NT2/D1 (cell line): ENCODE measurements at regions not wholly inside any gene's neighbourhood (a gene's known extent, or its start where the extent isn't known, plus 50 kb on each side); places are given as distances from the start of the nearest gene placed in this dataset.

Experiments used
- DNase-seq: peaks from one replicate; pipeline ENCODE4 v3.0.0-alpha.2; 2011; ENCODE audit warnings: low read depth, low spot score
- H3K27me3 ChIP-seq: 2 replicates; pipeline ENCODE4 v1.6.0; 2011; ENCODE audit warnings: mild to moderate bottlenecking; ENCODE audit not compliant: insufficient read length, insufficient read depth
- H3K36me3 ChIP-seq: 2 replicates; pipeline ENCODE4 v1.6.1; 2011; ENCODE audit warnings: mild to moderate bottlenecking, low read length, mixed read lengths; ENCODE audit not compliant: insufficient read depth, insufficient read length
- H3K4me1 ChIP-seq: 2 replicates; pipeline ENCODE4 v1.5.1; 2011; ENCODE audit not compliant: insufficient read depth, insufficient read length
- H3K4me3 ChIP-seq: 2 replicates; pipeline ENCODE4 v1.5.1; 2011; ENCODE audit warnings: low read depth; ENCODE audit not compliant: insufficient read length
- H3K9ac ChIP-seq: 2 replicates; pipeline ENCODE4 v1.6.0; 2011; ENCODE audit warnings: low read depth; ENCODE audit not compliant: insufficient read length
- H3K9me3 ChIP-seq: 2 replicates; pipeline ENCODE4 v1.5.1; 2011; ENCODE audit warnings: mild to moderate bottlenecking, low read length; ENCODE audit not compliant: insufficient read depth
- SUZ12 ChIP-seq: IDR thresholded peaks from 2 replicates; pipeline ENCODE4 v1.6.1; 2011; ENCODE audit not compliant: insufficient read length, insufficient read depth; ENCODE audit errors: extremely low read depth
- YY1 ChIP-seq: IDR thresholded peaks from 2 replicates; pipeline ENCODE4 v1.6.1; 2011; ENCODE audit not compliant: insufficient read length, insufficient read depth
- ZNF274 ChIP-seq: IDR thresholded peaks from 2 replicates; pipeline ENCODE4 v1.6.1; 2011; ENCODE audit warnings: mild to moderate bottlenecking, low read depth, low read length

GRCh38 chr18:66111018-66111417, 360.2 kb downstream of the CDH7 start:
- DNase-seq = no peak
- Histone ChIP-seq H3K9me3 (no peaks in the 10 kb centered on the region), H3K4me1 (no peaks in the 10 kb centered on the region), H3K4me3 (no peak overlapping the region), H3K9ac (no peak overlapping the region), H3K36me3 (no peaks in the 10 kb centered on the region), H3K27me3 (no peaks in the 10 kb centered on the region)
- TF ChIP-seq SUZ12 (no peak), ZNF274 (no peak)

- no peak overlapping the region for H3K4me3 ChIP-seq
- DNase-seq = no peak
- H3K27me3 ChIP-seq = no peaks in the 10 kb centered on the region
- no peak for TF ChIP-seq ZNF274
- no peak for TF ChIP-seq YY1
- TF ChIP-seq SUZ12 = no peak
- no peaks in the 10 kb centered on the region for H3K4me1 ChIP-seq
- no peaks in the 10 kb centered on the region for H3K36me3 ChIP-seq
- no peak overlapping the region for H3K9ac ChIP-seq
- H3K9me3 ChIP-seq = no peaks in the 10 kb centered on the region
These were observed 359.8 kb downstream of the CDH7 start for GRCh38 chr18:66110607-66111006.

GRCh38 chr18:66109981-66110380, 359.2 kb downstream of the CDH7 start:
- TF ChIP-seq ZNF274 (no peak), SUZ12 (no peak), YY1 (no peak)
- Histone ChIP-seq H3K9me3 (no peaks in the 10 kb centered on the region), H3K27me3 (no peaks in the 10 kb centered on the region), H3K4me3 (no peak overlapping the region), H3K4me1 (no peaks in the 10 kb centered on the region), H3K36me3 (no peaks in the 10 kb centered on the region), H3K9ac (no peak overlapping the region)
- DNase-seq = no peak

GRCh38 chr18:66107546-66107945, 356.7 kb downstream of the CDH7 start:
- Histone ChIP-seq H3K27me3 (no peaks in the 10 kb centered on the region), H3K4me3 (no peak overlapping the region)
- TF ChIP-seq ZNF274 (no peak), SUZ12 (no peak), YY1 (no peak)

GRCh38 chr18:66105016-66105415, 354.2 kb downstream of the CDH7 start:
- Histone ChIP-seq H3K36me3 (no peaks in the 10 kb centered on the region), H3K9ac (no peak overlapping the region), H3K27me3 (no peaks in the 10 kb centered on the region), H3K9me3 (no peaks in the 10 kb centered on the region), H3K4me3 (no peak overlapping the region), H3K4me1 (no peaks in the 10 kb centered on the region)
- peak; percentile 5 for DNase-seq
- TF ChIP-seq ZNF274 (no peak), YY1 (no peak), SUZ12 (no peak)

More at GRCh38 chr18:66107546-66107945, 356.7 kb downstream of the CDH7 start:
- Histone ChIP-seq H3K9ac (no peak overlapping the region), H3K9me3 (no peaks in the 10 kb centered on the region), H3K36me3 (no peaks in the 10 kb centered on the region), H3K4me1 (no peaks in the 10 kb centered on the region)
- DNase-seq = no peak

- no peak overlapping the region for H3K4me3 ChIP-seq
- no peak overlapping the region for H3K9ac ChIP-seq
- H3K9me3 ChIP-seq = no peaks in the 10 kb centered on the region
- no peaks in the 10 kb centered on the region for H3K27me3 ChIP-seq
- no peaks in the 10 kb centered on the region for H3K36me3 ChIP-seq
- no peaks in the 10 kb centered on the region for H3K4me1 ChIP-seq
- DNase-seq = no peak
- no peak for TF ChIP-seq SUZ12
- TF ChIP-seq YY1 = no peak
- no peak for TF ChIP-seq ZNF274
These were observed 352.7 kb downstream of the CDH7 start for GRCh38 chr18:66103550-66103949.

GRCh38 chr18:66083078-66083477, 332.3 kb downstream of the CDH7 start:
- H3K36me3 ChIP-seq = no peaks in the 10 kb centered on the region
- H3K4me1 ChIP-seq = no peaks in the 10 kb centered on the region
- H3K27me3 ChIP-seq = no peaks in the 10 kb centered on the region
- no peak for DNase-seq
- H3K9ac ChIP-seq = no peak overlapping the region
- TF ChIP-seq SUZ12 (no peak), ZNF274 (no peak), YY1 (no peak)
- no peak overlapping the region for H3K4me3 ChIP-seq
- H3K9me3 ChIP-seq = no peaks in the 10 kb centered on the region
